Kidney (tissue), 13 donors: ENCODE measurements at regions not wholly inside any gene's neighbourhood (a gene's known extent, or its start where the extent isn't known, plus 50 kb on each side); places are given as distances from the start of the nearest gene placed in this dataset.
A peak's percentile ranks its signal among the peaks of the same experiment; 100 is the strongest.

ENCODE experiments used
- DNase-seq, 5 donors: peaks; one replicate each; pipeline ENCODE4 v3.0.0-alpha.2; 2013 to 2020
- FAIRE-seq: peaks from 2 replicates; lab custom pipeline; 2012; peaks lifted over from hg19 to GRCh38; lab: Jason Lieb, UNC
- H3K27ac ChIP-seq, 2 donors: one replicate each; pipeline ENCODE4 v1.7.0; 2013; ENCODE audit warnings: low read depth in 2 of 2, low read length in 2 of 2, inconsistent platforms in 1 of 2
- H3K27me3 ChIP-seq: one replicate; pipeline ENCODE4 v1.7.1; 2013; ENCODE audit warnings: low read length, inconsistent platforms; ENCODE audit not compliant: control insufficient read depth, insufficient read depth
- H3K36me3 ChIP-seq, 3 donors: one replicate each; pipeline versions ENCODE4 v1.7.0 to v1.7.1; 2013; ENCODE audit warnings: low read length in 3 of 3, control low read depth in 1 of 3, inconsistent platforms in 1 of 3; ENCODE audit not compliant: insufficient read depth in 3 of 3, control insufficient read depth in 2 of 3
- H3K4me1 ChIP-seq, 3 donors: one replicate each; pipeline versions ENCODE4 v1.7.0 to v1.7.1; 2013; ENCODE audit warnings: low read length in 3 of 3, inconsistent platforms in 1 of 3, low read depth in 1 of 3; ENCODE audit not compliant: control insufficient read depth in 2 of 3, insufficient read depth in 2 of 3
- H3K4me3 ChIP-seq, 3 donors: one replicate each; pipeline versions ENCODE4 v1.7.0 to v1.8.1; 2013; ENCODE audit warnings: low read length in 3 of 3, control low read depth in 1 of 3, inconsistent platforms in 1 of 3
- H3K9ac ChIP-seq, 3 donors: one replicate each; pipeline versions ENCODE4 v1.7.0 to v1.7.1; 2013; ENCODE audit warnings: low read length in 3 of 3, control low read depth in 1 of 3, inconsistent platforms in 1 of 3
- H3K9me3 ChIP-seq, 3 donors: one replicate each; pipeline versions ENCODE4 v1.7.0 to v1.7.1; 2013; ENCODE audit warnings: low read length in 3 of 3, control low read depth in 1 of 3, inconsistent platforms in 1 of 3; ENCODE audit not compliant: control insufficient read depth in 2 of 3, insufficient read depth in 1 of 3
- CTCF ChIP-seq: IDR thresholded peaks from 3 replicates; pipeline ENCODE4 v1.5.1; 2012; ENCODE audit warnings: mild to moderate bottlenecking, moderate library complexity, borderline replicate concordance; ENCODE audit not compliant: insufficient read depth; ENCODE audit errors: extremely low read depth
- intact Hi-C: fragments of 100-400 bp; cut with DNase I; formaldehyde crosslinking; loops from one replicate; pipeline ENCODE4 v1.11.1; 2022
- donor health status: control.
- donor health status: control.
- donor health status: control.
- donor health status: control.
- donor health status: control.
- donor health status: DM: yes; HTN: yes; CAD: no.
- donor health status: Normal renal cell carcinoma (clear cell type).

DNA sequence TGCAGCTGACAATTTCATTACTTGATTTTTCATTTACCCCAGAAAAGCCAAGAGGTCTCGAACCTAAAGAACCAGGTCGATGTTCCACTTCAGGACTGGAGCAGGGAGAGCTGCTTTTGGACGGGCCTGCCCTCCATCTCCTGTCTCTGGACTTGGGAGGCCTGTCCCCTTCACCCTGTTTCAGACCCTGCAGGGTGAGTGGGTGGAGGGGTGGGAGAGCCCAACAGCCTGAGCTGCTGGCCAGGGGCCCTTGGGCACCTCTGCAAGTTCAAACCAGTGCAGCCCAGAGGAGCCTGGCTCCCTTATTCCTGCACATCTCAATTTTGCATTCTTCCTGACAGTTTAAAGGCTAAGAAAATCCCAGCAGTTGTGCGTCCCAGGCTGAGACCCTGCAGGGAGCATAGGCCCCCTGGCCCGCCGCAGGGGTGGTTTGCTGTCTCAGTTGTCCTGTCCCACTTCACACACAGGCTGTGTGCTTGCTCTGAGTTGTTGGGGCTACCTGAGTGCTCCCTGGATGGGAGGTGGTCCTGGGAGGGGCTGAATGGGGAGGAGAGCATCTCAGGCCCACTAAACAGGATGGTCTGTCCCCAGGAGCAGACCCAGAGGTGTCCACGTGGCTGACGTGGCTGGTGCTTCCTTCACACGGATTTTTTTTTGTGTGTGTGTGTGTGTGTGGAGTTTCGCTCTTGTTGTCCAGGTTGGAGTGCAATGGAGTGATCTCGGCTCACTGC lies 443.7 kb downstream of the PTPRU start:
- DNase-seq, result peak in 1 of 5 donors; percentile 14
- no peak for FAIRE-seq
- Histone ChIP-seq H3K27me3 (no peaks in the 10 kb centered on the region), H3K9me3 (no peaks in the 10 kb centered on the region), H3K27ac (no peak overlapping the region), H3K4me1 (no peaks in the 10 kb centered on the region), H3K36me3 (no peaks in the 10 kb centered on the region), H3K4me3 (no peak overlapping the region), H3K9ac (no peak overlapping the region)
- TF ChIP-seq CTCF, result no peak
- intact Hi-C loops, result no loop called here

GRCh38 chr1:29679316-29679715 lies 443.0 kb downstream of the PTPRU start:
- intact Hi-C loops, result no loop called here
- H3K36me3 ChIP-seq, result no peaks in the 10 kb centered on the region
- peak in 2 of 5 donors; percentile 3 to 19 for DNase-seq
- TF ChIP-seq CTCF, result no peak
- no peaks in the 10 kb centered on the region for H3K4me1 ChIP-seq
- no peak for FAIRE-seq
- no peak overlapping the region for H3K4me3 ChIP-seq
- H3K9me3 ChIP-seq, result no peaks in the 10 kb centered on the region
- H3K9ac ChIP-seq, result no peak overlapping the region
- no peak overlapping the region for H3K27ac ChIP-seq
- no peaks in the 10 kb centered on the region for H3K27me3 ChIP-seq

GRCh38 chr1:29677028-29678024 lies 441.0 kb downstream of the PTPRU start:
- Histone ChIP-seq H3K9me3 (no peaks in the 10 kb centered on the region), H3K9ac (no peak overlapping the region), H3K4me1 (no peaks in the 10 kb centered on the region), H3K27me3 (no peaks in the 10 kb centered on the region), H3K27ac (no peak overlapping the region), H3K36me3 (no peaks in the 10 kb centered on the region), H3K4me3 (no peak overlapping the region)
- no peak for TF ChIP-seq CTCF
- FAIRE-seq (no peak), DNase-seq (peak in 2 of 5 donors; percentile 7 to 28)
- intact Hi-C loops, result no loop called here
